CD14-positive monocyte (primary cell): ENCODE measurements at regions not wholly inside any gene's neighbourhood (a gene's known extent, or its start where the extent isn't known, plus 50 kb on each side); places are given as distances from the start of the nearest gene placed in this dataset.

ENCODE experiments used
- DNase-seq, 3 donors: peaks; one replicate each; pipeline ENCODE4 v3.0.0-alpha.2; 2011 to 2022
- H2AFZ ChIP-seq: 2 replicates; pipeline ENCODE4 v1.6.0; 2012; ENCODE audit warnings: mild to moderate bottlenecking, low read depth, low read length, inconsistent platforms; ENCODE audit not compliant: insufficient read depth, poor library complexity, severe bottlenecking
- H3K27ac ChIP-seq, 2 donors: 1 replicate in 1 of 2; 2 replicates in 1 of 2; pipeline ENCODE4 v1.5.1; 2012 to 2013; ENCODE audit warnings: low read length in 2 of 2, control low read depth in 1 of 2, inconsistent platforms in 1 of 2, low read depth in 1 of 2, mild to moderate bottlenecking in 1 of 2
- H3K27me3 ChIP-seq, 2 donors: one replicate each; pipeline versions ENCODE4 v1.6.0 to v1.6.1; 2011 to 2013; ENCODE audit warnings: low read length in 2 of 2; ENCODE audit not compliant: control insufficient read depth in 2 of 2, insufficient read depth in 2 of 2
- H3K36me3 ChIP-seq, 2 donors: replicated peaks in 1 of 2; 1 replicate in 1 of 2; 2 replicates in 1 of 2; pipeline versions ENCODE4 v1.5.1 to v1.6.1; 2012 to 2013; ENCODE audit warnings: low read length in 2 of 2, control low read depth in 1 of 2, inconsistent platforms in 1 of 2, mild to moderate bottlenecking in 1 of 2; ENCODE audit not compliant: insufficient read depth in 2 of 2, control insufficient read depth in 1 of 2
- H3K4me1 ChIP-seq, 2 donors: 1 replicate in 1 of 2; 2 replicates in 1 of 2; pipeline versions ENCODE4 v1.5.1 to v1.6.1; 2012 to 2013; ENCODE audit warnings: low read length in 2 of 2, control low read depth in 1 of 2, inconsistent platforms in 1 of 2, mild to moderate bottlenecking in 1 of 2, moderate library complexity in 1 of 2; ENCODE audit not compliant: insufficient read depth in 2 of 2, control insufficient read depth in 1 of 2
- H3K4me2 ChIP-seq: replicated peaks from 2 replicates; pipeline ENCODE3; 2012; ENCODE audit warnings: low read length, moderate library complexity, mild to moderate bottlenecking; ENCODE audit not compliant: poor library complexity, severe bottlenecking; ENCODE audit errors: extremely low read depth
- H3K4me3 ChIP-seq, 3 experiments: fragments of 200-600 bp in 1 of 3; sonication (generic) in 1 of 3; replicated peaks in 1 of 3; 1 replicate in 2 of 3; 2 replicates in 1 of 3; pipeline ENCODE4 v1.5.1; 2011 to 2013; ENCODE audit warnings: low read length in 3 of 3, mild to moderate bottlenecking in 3 of 3, control low read depth in 2 of 3, low read depth in 2 of 3, inconsistent platforms in 1 of 3, moderate library complexity in 1 of 3
- H3K79me2 ChIP-seq: 2 replicates; pipeline ENCODE4 v1.6.0; 2012; ENCODE audit warnings: mild to moderate bottlenecking, control low read depth, inconsistent platforms, low read length, moderate library complexity; ENCODE audit not compliant: insufficient read depth
- H3K9ac ChIP-seq: 2 replicates; pipeline ENCODE4 v1.6.0; 2017; ENCODE audit warnings: low read length, mild to moderate bottlenecking; ENCODE audit not compliant: insufficient read depth, poor library complexity, severe bottlenecking
- H3K9me3 ChIP-seq, 2 donors: replicated peaks in 1 of 2; 1 replicate in 1 of 2; 2 replicates in 1 of 2; pipeline versions ENCODE4 v1.5.1 to v1.6.1; 2012 to 2013; ENCODE audit warnings: low read length in 2 of 2, control low read depth in 1 of 2; ENCODE audit not compliant: control insufficient read depth in 1 of 2, insufficient read depth in 1 of 2
- H4K20me1 ChIP-seq: 2 replicates; pipeline ENCODE4 v1.6.0; 2012; ENCODE audit warnings: mild to moderate bottlenecking, low read length, control low read depth, moderate library complexity; ENCODE audit not compliant: insufficient read depth
- H3K27ac Mint-ChIP-seq, 7 donors: one replicate each; pipeline ENCODE4 v1.8.0; 2020; ENCODE audit warnings: mild to moderate bottlenecking in 7 of 7, mixed read lengths in 7 of 7, moderate library complexity in 6 of 7, inconsistent platforms in 2 of 7
- H3K27me3 Mint-ChIP-seq, 3 donors: one replicate each; pipeline ENCODE4 v1.8.0; 2021 to 2022; ENCODE audit warnings: low read depth in 3 of 3, mild to moderate bottlenecking in 3 of 3, mixed read lengths in 3 of 3, moderate library complexity in 3 of 3, inconsistent platforms in 1 of 3
- H3K36me3 Mint-ChIP-seq, 2 donors: one replicate each; pipeline ENCODE4 v1.8.0; 2020; ENCODE audit warnings: mixed read lengths in 2 of 2, inconsistent platforms in 1 of 2, mild to moderate bottlenecking in 1 of 2
- H3K4me1 Mint-ChIP-seq: one replicate; pipeline ENCODE4 v1.8.0; 2020; ENCODE audit warnings: mild to moderate bottlenecking, mixed read lengths
- H3K4me3 Mint-ChIP-seq, 2 donors: one replicate each; pipeline ENCODE4 v1.8.0; 2020; ENCODE audit warnings: mild to moderate bottlenecking in 2 of 2, mixed read lengths in 2 of 2, moderate library complexity in 1 of 2
- H3K9me3 Mint-ChIP-seq, 7 donors: one replicate each; pipeline ENCODE4 v1.8.0; 2020 to 2022; ENCODE audit warnings: mixed read lengths in 7 of 7, mild to moderate bottlenecking in 6 of 7, moderate library complexity in 6 of 7, inconsistent platforms in 2 of 7
- CTCF ChIP-seq: fragments of 200-600 bp; IDR thresholded peaks from one replicate; pipeline ENCODE4 v1.8.0; 2022; ENCODE audit warnings: antibody characterized with exemption, mild to moderate bottlenecking
- WGBS: methylation state at CpG from one replicate; pipeline ENCODE4 v1.1.5; 2013; ENCODE audit warnings: missing lambda C conversion rate; ENCODE audit not compliant: insufficient coverage; 5-methylcytosine and 5-hydroxymethylcytosine counted together
- intact Hi-C, 2 donors: fragments of 100-400 bp; cut with micrococcal nuclease; formaldehyde crosslinking; loops; one replicate each; pipeline versions ENCODE4 v1.15.0 to v1.15.1; 2023

GRCh38 chr4:113844369-113844768 is 82.8 kb upstream of the CAMK2D start:
- H4K20me1 ChIP-seq = no peaks in the 10 kb centered on the region

GRCh38 chr4:113840861-113841260 is 79.3 kb upstream of the CAMK2D start:
- DNase-seq = no peak
- Mint-ChIP-seq H3K36me3 (no peaks in the 10 kb centered on the region), H3K9me3 (no peaks in the 10 kb centered on the region), H3K27me3 (peaks cover 0 to 2% (median 0%) of the 10 kb centered on the region in 3 donors), H3K4me3 (no peak overlapping the region), H3K27ac (no peak overlapping the region), H3K4me1 (peaks cover 29% of the 10 kb centered on the region)
- H3K4me1 ChIP-seq = peaks cover 29 to 30% of the 10 kb centered on the region in 2 donors
- no peaks in the 10 kb centered on the region for H3K36me3 ChIP-seq
- TF ChIP-seq CTCF = no peak
- WGBS = no CpG with 5 or more reads among the region's 2 CpGs
- H3K27me3 ChIP-seq = no peaks in the 10 kb centered on the region
- H3K27ac ChIP-seq = no peak overlapping the region
- intact Hi-C loops = no loop called here
- no peaks in the 10 kb centered on the region for H4K20me1 ChIP-seq
- no peaks in the 10 kb centered on the region for H3K9me3 ChIP-seq
- H3K4me3 ChIP-seq = no peak overlapping the region
- H3K9ac ChIP-seq = no peak overlapping the region
- no peak overlapping the region for H3K4me2 ChIP-seq
- H3K79me2 ChIP-seq = no peaks in the 10 kb centered on the region
- H2AFZ ChIP-seq = no peak overlapping the region

More at GRCh38 chr4:113844369-113844768, 82.8 kb upstream of the CAMK2D start:
- Mint-ChIP-seq H3K36me3 (no peaks in the 10 kb centered on the region), H3K9me3 (peaks cover 0 to 4% (median 0%) of the 10 kb centered on the region in 7 donors), H3K27ac (peak overlapping the region in 1 of 7 donors; percentile 1), H3K4me1 (peaks cover 7% of the 10 kb centered on the region), H3K4me3 (no peak overlapping the region), H3K27me3 (peaks cover 0 to 5% (median 0%) of the 10 kb centered on the region in 3 donors)
- Histone ChIP-seq H3K36me3 (no peaks in the 10 kb centered on the region), H3K27me3 (no peaks in the 10 kb centered on the region), H3K4me1 (peaks cover 0 to under 1% of the 10 kb centered on the region in 2 donors), H3K79me2 (no peaks in the 10 kb centered on the region), H3K9ac (no peak overlapping the region), H3K4me2 (no peak overlapping the region), H2AFZ (no peak overlapping the region), H3K9me3 (no peaks in the 10 kb centered on the region), H3K4me3 (no peak overlapping the region), H3K27ac (no peak overlapping the region)
- DNase-seq = no peak
- no CpG with 5 or more reads among the region's 2 CpGs for WGBS
- intact Hi-C loops = no loop called here
- TF ChIP-seq CTCF = no peak
